ENCODE measurements at regions not wholly inside any gene's neighbourhood (a gene's known extent, or its start where the extent isn't known, plus 50 kb on each side); places are given as distances from the start of the nearest gene placed in this dataset.

- no peak for DNase-seq
Measured at GRCh38 chr5:54772231-54772630, 213.2 kb downstream of the ESM1 start.

- DNase-seq: no peak
Measured at GRCh38 chr5:54769746-54770145, 215.6 kb downstream of the ESM1 start.

GRCh38 chr5:54769072-54769471, 216.3 kb downstream of the ESM1 start:
- no peak for DNase-seq

- DNase-seq: no peak
Measured at GRCh38 chr5:54766748-54767147, 218.6 kb downstream of the ESM1 start.

- DNase-seq: no peak
Measured at GRCh38 chr5:54765165-54766028, 220.0 kb downstream of the ESM1 start.

- DNase-seq: no peak
Measured at GRCh38 chr5:54764102-54765090, 221.0 kb downstream of the ESM1 start.

- no peak for DNase-seq
Measured at GRCh38 chr5:54761213-54761701, 224.1 kb downstream of the ESM1 start.

- DNase-seq: no peak
Measured at GRCh38 chr5:54760182-54760935, 225.0 kb downstream of the ESM1 start.

GRCh38 chr5:54758038-54758437, 227.4 kb downstream of the ESM1 start:
- no peak for DNase-seq

GRCh38 chr5:54757541-54757940, 227.9 kb downstream of the ESM1 start:
- DNase-seq: no peak

- DNase-seq: no peak
Measured at GRCh38 chr5:54756796-54757402, 228.5 kb downstream of the ESM1 start.

GRCh38 chr5:54756301-54756700, 229.1 kb downstream of the ESM1 start:
- no peak for DNase-seq

- DNase-seq: no peak
Measured at GRCh38 chr5:54754878-54755277, 230.5 kb downstream of the ESM1 start.

GRCh38 chr5:54754420-54754819, 231.0 kb downstream of the ESM1 start:
- no peak for DNase-seq

- DNase-seq: no peak
Measured at GRCh38 chr5:54753753-54754152, 231.6 kb downstream of the ESM1 start.

- no peak for DNase-seq
Measured at GRCh38 chr5:54753034-54753433, 232.4 kb downstream of the ESM1 start.

- DNase-seq: no peak
Measured at GRCh38 chr5:54748527-54748926, 231.0 kb downstream of the SNX18 start.

- DNase-seq: no peak
Measured at GRCh38 chr5:54746777-54747398, 229.3 kb downstream of the SNX18 start.

GRCh38 chr5:54746346-54746745, 228.8 kb downstream of the SNX18 start:
- DNase-seq: no peak

GRCh38 chr5:54745599-54745998, 228.0 kb downstream of the SNX18 start:
- no peak for DNase-seq

Measured in muscle of arm (tissue), 1 donor.